ENCODE measurements at regions not wholly inside any gene's neighbourhood (a gene's known extent, or its start where the extent isn't known, plus 50 kb on each side); places are given as distances from the start of the nearest gene placed in this dataset.

DNA sequence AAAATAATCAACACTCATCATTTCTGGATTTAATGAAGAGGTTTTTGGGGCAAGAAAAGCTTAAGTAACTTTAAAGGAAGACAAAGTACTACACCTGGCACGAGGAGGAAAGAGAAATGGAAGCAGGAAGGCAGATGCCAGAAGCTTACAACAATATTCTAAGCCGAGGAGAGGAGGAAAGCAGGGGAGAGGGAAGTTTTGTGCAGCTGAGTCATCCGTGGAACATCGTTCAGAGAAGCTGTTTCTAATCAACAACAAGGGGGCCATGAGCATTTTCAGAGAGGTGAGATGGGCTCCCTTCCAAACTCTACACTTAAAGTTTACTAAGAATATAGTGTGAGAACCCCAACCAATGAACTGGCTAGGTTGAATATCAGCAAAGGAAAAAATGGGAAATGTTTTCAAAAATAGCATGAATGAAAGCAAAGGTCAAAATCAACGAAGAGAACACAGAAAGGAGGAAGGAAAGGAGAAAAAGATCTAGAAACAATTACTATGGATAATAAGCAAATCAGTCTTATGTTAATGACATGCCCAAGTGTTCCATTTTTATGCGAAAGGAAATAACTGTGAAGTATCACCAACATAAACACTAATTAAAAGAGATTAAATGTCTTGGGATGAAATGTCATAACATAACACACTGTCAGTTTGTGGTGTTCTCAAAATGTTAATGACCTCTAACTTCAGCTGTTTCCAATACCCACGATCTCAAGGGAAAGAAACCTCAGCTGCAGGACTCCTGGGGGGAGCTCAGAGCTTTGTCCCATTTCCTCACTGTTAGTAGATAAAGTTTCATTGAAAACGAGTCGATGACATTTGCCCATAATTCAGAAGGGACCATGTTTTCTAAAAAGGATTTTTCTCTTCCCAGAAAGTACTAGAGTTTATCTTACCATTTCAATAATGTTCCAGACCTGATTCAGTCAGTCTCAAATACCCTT is 203.4 kb upstream of the STXBP5 start:
- Mint-ChIP-seq H3K4me1 (peaks cover 2% of the 10 kb centered on the region), H3K36me3 (ENCODE audit: low read depth) (no peaks in the 10 kb centered on the region), H3K27ac (no peak overlapping the region), H3K4me3 (no peak overlapping the region), H3K27me3 (peaks cover 6% of the 10 kb centered on the region)
- no peaks in the 10 kb centered on the region for H3K9me3 ChIP-seq (ENCODE audit: control insufficient read depth, low read length, poor library complexity, severe bottlenecking)
- ATAC-seq (no peak), DNase-seq (no peak)

GRCh38 chr6:147001621-147002020 is 202.6 kb upstream of the STXBP5 start:
- Mint-ChIP-seq H3K27me3 (peaks cover 6% of the 10 kb centered on the region), H3K27ac (no peak overlapping the region), H3K36me3 (ENCODE audit: low read depth) (no peaks in the 10 kb centered on the region), H3K4me3 (no peak overlapping the region), H3K4me1 (peaks cover 2% of the 10 kb centered on the region)
- no peaks in the 10 kb centered on the region for H3K9me3 ChIP-seq (ENCODE audit: control insufficient read depth, low read length, poor library complexity, severe bottlenecking)
- no peak for DNase-seq
- ATAC-seq: no peak

- Mint-ChIP-seq H3K4me3 (no peak overlapping the region), H3K4me1 (peaks cover 2% of the 10 kb centered on the region), H3K27me3 (peaks cover 6% of the 10 kb centered on the region), H3K36me3 (ENCODE audit: low read depth) (no peaks in the 10 kb centered on the region), H3K27ac (no peak overlapping the region)
- no peak for DNase-seq
- ATAC-seq: no peak
- no peaks in the 10 kb centered on the region for H3K9me3 ChIP-seq (ENCODE audit: control insufficient read depth, low read length, poor library complexity, severe bottlenecking)
Measured at GRCh38 chr6:147003186-147003585, 201.0 kb upstream of the STXBP5 start.

DNA sequence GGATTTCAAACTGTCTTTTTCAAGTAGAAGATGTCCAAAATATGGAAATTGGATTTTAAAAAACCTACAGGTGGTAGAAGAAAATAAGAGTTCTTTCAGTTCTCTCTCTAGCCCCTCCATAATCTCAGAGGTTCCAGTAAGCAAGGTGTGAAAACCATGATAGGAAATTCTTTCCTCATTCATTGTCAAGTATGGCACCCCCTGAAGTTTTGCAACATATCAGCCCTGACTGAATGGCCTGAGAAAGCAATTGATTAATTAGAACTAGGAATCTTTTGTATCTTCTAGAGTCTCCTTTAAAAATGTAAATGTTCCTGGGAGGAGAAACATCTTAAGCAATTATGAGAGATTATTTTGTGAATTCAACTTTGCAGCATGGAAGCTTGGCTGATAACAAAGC is 198.7 kb upstream of the STXBP5 start:
- H3K9me3 ChIP-seq (ENCODE audit: control insufficient read depth, low read length, poor library complexity, severe bottlenecking): no peaks in the 10 kb centered on the region
- H3K27ac Mint-ChIP-seq: no peak overlapping the region
- DNase-seq (no peak), ATAC-seq (no peak)
- no peak overlapping the region for H3K4me3 Mint-ChIP-seq
- H3K4me1 Mint-ChIP-seq: peaks cover 2% of the 10 kb centered on the region
- peaks cover 6% of the 10 kb centered on the region for H3K27me3 Mint-ChIP-seq
- H3K36me3 Mint-ChIP-seq (ENCODE audit: low read depth): no peaks in the 10 kb centered on the region

GRCh38 chr6:147007441-147007840 is 196.8 kb upstream of the STXBP5 start:
- DNase-seq: no peak

DNA sequence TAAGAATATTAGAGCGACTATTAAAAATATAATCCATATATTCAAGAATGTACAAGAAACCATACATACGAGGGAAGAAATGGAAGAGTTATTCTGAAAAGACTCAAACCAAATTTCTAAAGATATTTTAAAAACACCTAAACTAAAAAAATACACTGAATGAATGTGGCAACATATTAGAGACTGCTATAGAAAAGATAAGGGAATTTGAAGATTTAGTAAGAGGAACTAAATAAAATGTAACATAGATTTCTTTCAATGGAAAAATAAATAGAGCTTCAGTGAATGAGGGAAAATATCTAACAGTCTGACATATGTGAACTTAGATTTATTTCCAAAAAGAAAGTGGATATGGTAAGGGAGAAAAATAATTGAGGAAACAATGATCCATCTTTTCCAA is 194.9 kb upstream of the STXBP5 start:
- Mint-ChIP-seq H3K4me3 (no peak overlapping the region), H3K36me3 (ENCODE audit: low read depth) (no peaks in the 10 kb centered on the region), H3K27ac (no peak overlapping the region), H3K27me3 (no peaks in the 10 kb centered on the region), H3K4me1 (no peaks in the 10 kb centered on the region)
- no peak for ATAC-seq
- no peak for DNase-seq
- no peaks in the 10 kb centered on the region for H3K9me3 ChIP-seq (ENCODE audit: control insufficient read depth, low read length, poor library complexity, severe bottlenecking)

More at GRCh38 chr6:147007441-147007840, 196.8 kb upstream of the STXBP5 start:
- H3K36me3 Mint-ChIP-seq (ENCODE audit: low read depth): no peaks in the 10 kb centered on the region
- no peaks in the 10 kb centered on the region for H3K27me3 Mint-ChIP-seq
- H3K9me3 ChIP-seq (ENCODE audit: control insufficient read depth, low read length, poor library complexity, severe bottlenecking): no peaks in the 10 kb centered on the region
- H3K4me3 Mint-ChIP-seq: no peak overlapping the region
- ATAC-seq: no peak
- no peaks in the 10 kb centered on the region for H3K4me1 Mint-ChIP-seq
- H3K27ac Mint-ChIP-seq: no peak overlapping the region

DNA sequence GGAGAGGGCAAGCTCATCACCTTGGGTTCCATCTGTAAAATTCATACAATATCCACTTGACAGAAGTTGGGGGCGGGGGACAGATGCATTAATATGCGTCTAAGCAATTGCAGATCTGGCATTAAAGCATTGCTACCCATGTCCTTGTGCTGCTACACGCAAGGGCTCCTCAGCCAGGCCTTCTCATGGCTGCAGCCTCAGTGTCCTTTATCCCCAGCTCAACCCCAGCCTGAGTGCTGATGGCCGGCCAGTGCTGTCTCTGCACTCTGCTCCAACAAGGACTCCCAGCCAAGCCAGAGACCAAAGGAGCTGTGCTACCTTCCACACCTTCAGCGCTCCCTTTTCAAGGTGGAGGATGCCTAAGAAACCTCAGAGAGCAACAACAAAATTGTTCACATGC is 188.5 kb upstream of the STXBP5 start:
- Mint-ChIP-seq H3K36me3 (ENCODE audit: low read depth) (no peaks in the 10 kb centered on the region), H3K4me1 (peaks cover 2% of the 10 kb centered on the region), H3K27ac (no peak overlapping the region), H3K27me3 (no peaks in the 10 kb centered on the region), H3K4me3 (no peak overlapping the region)
- no peak for ATAC-seq
- DNase-seq: no peak
- no peaks in the 10 kb centered on the region for H3K9me3 ChIP-seq (ENCODE audit: control insufficient read depth, low read length, poor library complexity, severe bottlenecking)

DNA sequence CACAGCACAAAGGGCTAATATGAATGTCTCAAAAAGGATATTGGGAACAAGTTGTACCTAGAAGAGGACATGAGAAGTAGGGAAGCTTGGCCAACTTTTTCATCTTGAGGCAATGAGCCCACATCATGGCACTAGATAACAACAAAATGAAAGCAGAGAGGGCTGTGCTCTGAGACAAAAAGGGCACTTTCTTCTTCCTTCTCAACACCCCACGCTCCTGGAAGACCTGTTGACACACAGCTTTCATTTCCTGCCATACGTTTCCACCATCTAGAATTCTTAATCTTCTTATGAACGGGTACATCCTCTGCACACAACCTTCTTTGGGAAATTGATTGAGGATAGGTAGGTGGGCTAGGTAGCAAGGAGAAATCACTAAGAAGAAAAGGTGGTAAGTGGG is 187.8 kb upstream of the STXBP5 start:
- ATAC-seq: no peak
- Mint-ChIP-seq H3K4me1 (peaks cover 2% of the 10 kb centered on the region), H3K27ac (no peak overlapping the region), H3K27me3 (no peaks in the 10 kb centered on the region), H3K4me3 (no peak overlapping the region), H3K36me3 (ENCODE audit: low read depth) (no peaks in the 10 kb centered on the region)
- H3K9me3 ChIP-seq (ENCODE audit: control insufficient read depth, low read length, poor library complexity, severe bottlenecking): no peaks in the 10 kb centered on the region
- DNase-seq: no peak

- H3K4me3 Mint-ChIP-seq: no peak overlapping the region
Measured at GRCh38 chr6:147017153-147017552, 187.1 kb upstream of the STXBP5 start.

GRCh38 chr6:147019001-147019400 is 185.2 kb upstream of the STXBP5 start:
- no peaks in the 10 kb centered on the region for H3K9me3 ChIP-seq (ENCODE audit: control insufficient read depth, low read length, poor library complexity, severe bottlenecking)
- Mint-ChIP-seq H3K27me3 (peaks cover 11% of the 10 kb centered on the region), H3K36me3 (ENCODE audit: low read depth) (no peaks in the 10 kb centered on the region), H3K27ac (no peak overlapping the region), H3K4me3 (no peak overlapping the region), H3K4me1 (peaks cover 2% of the 10 kb centered on the region)
- DNase-seq (no peak), ATAC-seq (no peak)

More at GRCh38 chr6:147017153-147017552, 187.1 kb upstream of the STXBP5 start:
- DNase-seq (no peak), ATAC-seq (no peak)
- Mint-ChIP-seq H3K27ac (no peak overlapping the region), H3K4me1 (peaks cover 2% of the 10 kb centered on the region), H3K27me3 (peaks cover 3% of the 10 kb centered on the region), H3K36me3 (ENCODE audit: low read depth) (no peaks in the 10 kb centered on the region)
- H3K9me3 ChIP-seq (ENCODE audit: control insufficient read depth, low read length, poor library complexity, severe bottlenecking): no peaks in the 10 kb centered on the region

DNA sequence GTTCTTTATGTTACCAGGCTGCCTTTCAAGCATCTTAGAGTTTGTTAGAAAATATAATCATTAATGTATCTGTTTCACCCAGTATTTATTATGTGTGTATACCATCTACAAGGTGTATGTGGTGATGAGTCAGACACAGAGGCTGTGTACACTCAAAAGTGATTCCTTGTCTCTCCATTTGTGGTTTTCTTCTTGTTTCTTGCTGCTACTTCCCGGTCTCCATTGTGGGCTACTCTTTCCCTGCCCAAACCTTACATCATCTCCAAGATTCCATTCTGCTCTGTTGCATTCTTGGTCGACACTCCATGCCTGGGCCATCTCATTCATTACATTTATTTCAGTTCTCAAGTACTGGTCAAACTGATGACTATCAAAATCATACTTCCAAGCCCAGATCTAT is 182.2 kb upstream of the STXBP5 start:
- H3K36me3 Mint-ChIP-seq (ENCODE audit: low read depth): no peaks in the 10 kb centered on the region
- no peaks in the 10 kb centered on the region for H3K4me1 Mint-ChIP-seq
- DNase-seq (no peak), ATAC-seq (no peak)
- no peak overlapping the region for H3K27ac Mint-ChIP-seq
- H3K9me3 ChIP-seq (ENCODE audit: control insufficient read depth, low read length, poor library complexity, severe bottlenecking): no peaks in the 10 kb centered on the region
- H3K4me3 Mint-ChIP-seq: no peak overlapping the region
- peaks cover 11% of the 10 kb centered on the region for H3K27me3 Mint-ChIP-seq

- Mint-ChIP-seq H3K4me1 (no peaks in the 10 kb centered on the region), H3K27ac (no peak overlapping the region), H3K27me3 (peaks cover 15% of the 10 kb centered on the region), H3K36me3 (ENCODE audit: low read depth) (no peaks in the 10 kb centered on the region), H3K4me3 (no peak overlapping the region)
- ATAC-seq (no peak), DNase-seq (no peak)
- no peaks in the 10 kb centered on the region for H3K9me3 ChIP-seq (ENCODE audit: control insufficient read depth, low read length, poor library complexity, severe bottlenecking)
Measured at GRCh38 chr6:147023148-147023547, 181.1 kb upstream of the STXBP5 start.

DNA sequence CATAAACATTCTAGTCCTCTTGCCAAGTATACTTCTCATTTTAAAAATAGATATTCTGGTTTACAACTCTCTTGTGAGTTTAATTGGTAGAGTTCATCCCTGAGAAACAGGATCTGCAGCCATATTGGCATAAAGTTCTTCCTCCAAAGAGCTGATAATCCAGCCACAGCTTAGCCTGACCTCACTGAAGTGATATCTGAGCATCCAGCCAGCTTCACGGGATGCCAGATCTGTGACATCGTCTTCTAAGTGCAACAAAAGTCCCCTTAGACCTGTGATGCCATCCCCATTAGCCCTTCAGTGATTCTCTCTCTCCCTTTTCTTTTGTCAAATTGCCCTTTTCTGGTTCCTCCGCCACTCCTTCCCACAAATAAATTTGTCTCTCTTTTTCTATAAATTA is 180.6 kb upstream of the STXBP5 start:
- H3K27me3 Mint-ChIP-seq: peaks cover 15% of the 10 kb centered on the region
- H3K27ac Mint-ChIP-seq: no peak overlapping the region
- no peaks in the 10 kb centered on the region for H3K4me1 Mint-ChIP-seq
- H3K9me3 ChIP-seq (ENCODE audit: control insufficient read depth, low read length, poor library complexity, severe bottlenecking): no peaks in the 10 kb centered on the region
- DNase-seq: no peak
- no peak for ATAC-seq
- H3K36me3 Mint-ChIP-seq (ENCODE audit: low read depth): no peaks in the 10 kb centered on the region
- no peak overlapping the region for H3K4me3 Mint-ChIP-seq

GRCh38 chr6:147029923-147030322 is 174.3 kb upstream of the STXBP5 start:
- ATAC-seq (no peak), DNase-seq (no peak)
- no peaks in the 10 kb centered on the region for H3K9me3 ChIP-seq (ENCODE audit: control insufficient read depth, low read length, poor library complexity, severe bottlenecking)
- Mint-ChIP-seq H3K36me3 (ENCODE audit: low read depth) (no peaks in the 10 kb centered on the region), H3K27me3 (peaks cover 4% of the 10 kb centered on the region), H3K4me3 (no peak overlapping the region), H3K4me1 (no peaks in the 10 kb centered on the region), H3K27ac (no peak overlapping the region)

Measured in T-helper 17 cell (primary cell).